ENCODE measurements at regions not wholly inside any gene's neighbourhood (a gene's known extent, or its start where the extent isn't known, plus 50 kb on each side); places are given as distances from the start of the nearest gene placed in this dataset.

DNA sequence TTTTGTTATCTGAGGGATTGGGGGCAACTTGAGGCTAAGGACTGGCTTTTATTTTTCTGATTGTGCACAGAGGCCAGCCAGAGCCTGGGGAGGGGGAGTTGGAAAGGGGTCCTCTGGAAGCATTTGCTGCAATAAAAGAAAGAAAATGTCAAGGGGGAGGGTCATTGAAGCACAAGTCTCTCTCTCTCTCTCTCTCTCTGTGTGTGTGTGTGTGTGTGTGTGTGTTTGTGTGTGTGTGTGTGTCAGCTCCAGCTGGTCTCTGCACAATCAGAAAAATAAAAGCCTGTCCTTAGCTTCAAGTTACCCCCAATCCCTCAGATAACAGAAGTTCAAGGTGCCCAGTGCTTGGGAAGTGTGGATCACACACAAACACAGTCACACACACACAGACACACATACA is 52.1 kb upstream of the CCDC174 start:
- no peak overlapping the region for H3K27ac ChIP-seq (ENCODE audit: insufficient read depth in 1 of 2, low read depth in 1 of 2, low read length in 2 of 2, poor library complexity in 1 of 2, severe bottlenecking in 2 of 2)
- no peaks in the 10 kb centered on the region for H3K36me3 ChIP-seq (ENCODE audit: control insufficient read depth in 4 of 4, insufficient read depth in 4 of 4, low read length in 3 of 4)
- no peak for DNase-seq
- H3K9me3 ChIP-seq (ENCODE audit: control extremely low read depth in 1 of 5, control insufficient read depth in 4 of 5, insufficient read depth in 2 of 5, low read depth in 1 of 5, low read length in 4 of 5) = peaks cover 0 to 7% (median 0%) of the 10 kb centered on the region in 5 experiments
- POLR2A ChIA-PET = no interaction called here
- H3K4me3 ChIP-seq (ENCODE audit: control insufficient read depth in 1 of 7, extremely low read depth in 1 of 7, insufficient read depth in 4 of 7, low read depth in 2 of 7, low read length in 6 of 7) = no peak overlapping the region
- peaks cover 0 to 9% (median 4%) of the 10 kb centered on the region in 4 experiments for H3K4me1 ChIP-seq (ENCODE audit: control extremely low read depth in 1 of 4, control insufficient read depth in 4 of 4, insufficient read depth in 4 of 4, low read length in 3 of 4)
- H3K27me3 ChIP-seq (replicated peaks in 2 of 5; ENCODE audit: control insufficient read depth in 4 of 5, insufficient read depth in 5 of 5, low read length in 4 of 5) = peaks cover 4 to 91% (median 30%) of the 10 kb centered on the region in 5 experiments
- CTCF ChIA-PET = interaction anchor here (0.9 kb wide), 1 partner anchor 10 kb away, joined by 5 read pairs; no protein-coding TSS in a partner anchor

GRCh38 chr3:14600075-14600474 is 51.5 kb upstream of the CCDC174 start:
- ChIA-PET POLR2A (no interaction called here), CTCF (interaction anchor here (0.9 to 1.8 kb wide), 2 partner anchors 8 to 9 kb away, joined by 3 to 5 read pairs; no protein-coding TSS in a partner anchor)
- Histone ChIP-seq H3K27me3 (replicated peaks in 2 of 5; ENCODE audit: control insufficient read depth in 4 of 5, insufficient read depth in 5 of 5, low read length in 4 of 5) (peaks cover 8 to 93% (median 34%) of the 10 kb centered on the region in 5 experiments), H3K9me3 (ENCODE audit: control extremely low read depth in 1 of 5, control insufficient read depth in 4 of 5, insufficient read depth in 2 of 5, low read depth in 1 of 5, low read length in 4 of 5) (peaks cover 0 to 7% (median 0%) of the 10 kb centered on the region in 5 experiments), H3K36me3 (ENCODE audit: control insufficient read depth in 4 of 4, insufficient read depth in 4 of 4, low read length in 3 of 4) (no peaks in the 10 kb centered on the region), H3K4me3 (ENCODE audit: control insufficient read depth in 1 of 7, extremely low read depth in 1 of 7, insufficient read depth in 4 of 7, low read depth in 2 of 7, low read length in 6 of 7) (no peak overlapping the region), H3K4me1 (ENCODE audit: control extremely low read depth in 1 of 4, control insufficient read depth in 4 of 4, insufficient read depth in 4 of 4, low read length in 3 of 4) (peaks cover 0 to 9% (median 4%) of the 10 kb centered on the region in 4 experiments), H3K27ac (ENCODE audit: insufficient read depth in 1 of 2, low read depth in 1 of 2, low read length in 2 of 2, poor library complexity in 1 of 2, severe bottlenecking in 2 of 2) (no peak overlapping the region)
- 100% methylated on average over 3 of the region's 4 CpGs for WGBS (ENCODE audit: insufficient coverage)
- no peak for DNase-seq

- ChIA-PET CTCF (interaction anchor here (1.8 kb wide), 1 partner anchor 9 kb away, joined by 3 read pairs; no protein-coding TSS in a partner anchor), POLR2A (no interaction called here)
- Histone ChIP-seq H3K27ac (ENCODE audit: insufficient read depth in 1 of 2, low read depth in 1 of 2, low read length in 2 of 2, poor library complexity in 1 of 2, severe bottlenecking in 2 of 2) (no peak overlapping the region), H3K4me3 (ENCODE audit: control insufficient read depth in 1 of 7, extremely low read depth in 1 of 7, insufficient read depth in 4 of 7, low read depth in 2 of 7, low read length in 6 of 7) (no peak overlapping the region), H3K27me3 (replicated peaks in 2 of 5; ENCODE audit: control insufficient read depth in 4 of 5, insufficient read depth in 5 of 5, low read length in 4 of 5) (peaks cover 8 to 96% (median 42%) of the 10 kb centered on the region in 5 experiments), H3K9me3 (ENCODE audit: control extremely low read depth in 1 of 5, control insufficient read depth in 4 of 5, insufficient read depth in 2 of 5, low read depth in 1 of 5, low read length in 4 of 5) (peaks cover 0 to 7% (median 0%) of the 10 kb centered on the region in 5 experiments), H3K36me3 (ENCODE audit: control insufficient read depth in 4 of 4, insufficient read depth in 4 of 4, low read length in 3 of 4) (no peaks in the 10 kb centered on the region), H3K4me1 (ENCODE audit: control extremely low read depth in 1 of 4, control insufficient read depth in 4 of 4, insufficient read depth in 4 of 4, low read length in 3 of 4) (peaks cover 0 to 7% (median 3%) of the 10 kb centered on the region in 4 experiments)
- WGBS (ENCODE audit: insufficient coverage) = 64% methylated on average over 7 of the region's 10 CpGs
- no peak for DNase-seq
These were observed 50.5 kb upstream of the CCDC174 start for GRCh38 chr3:14600856-14601610.

DNA sequence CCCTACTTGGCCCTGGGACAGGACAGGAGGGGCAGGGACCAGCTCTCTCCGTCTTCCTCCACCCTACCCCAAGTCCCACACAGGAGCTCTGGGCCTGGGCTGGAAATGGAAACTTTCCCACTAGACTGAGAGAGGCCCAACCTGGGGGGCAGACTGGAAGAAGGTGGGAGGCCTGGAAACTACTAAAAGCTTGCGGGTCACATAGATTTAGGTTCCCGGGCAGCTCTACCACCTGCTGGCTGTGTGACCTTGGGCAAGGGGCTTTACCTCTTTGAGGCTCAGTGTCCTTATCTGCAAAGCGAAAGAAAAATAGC is 49.9 kb upstream of the CCDC174 start:
- Histone ChIP-seq H3K27ac (ENCODE audit: insufficient read depth in 1 of 2, low read depth in 1 of 2, low read length in 2 of 2, poor library complexity in 1 of 2, severe bottlenecking in 2 of 2) (no peak overlapping the region), H3K36me3 (ENCODE audit: control insufficient read depth in 4 of 4, insufficient read depth in 4 of 4, low read length in 3 of 4) (no peaks in the 10 kb centered on the region), H3K9me3 (ENCODE audit: control extremely low read depth in 1 of 5, control insufficient read depth in 4 of 5, insufficient read depth in 2 of 5, low read depth in 1 of 5, low read length in 4 of 5) (peaks cover 0 to 7% (median 0%) of the 10 kb centered on the region in 5 experiments), H3K4me3 (ENCODE audit: control insufficient read depth in 1 of 7, extremely low read depth in 1 of 7, insufficient read depth in 4 of 7, low read depth in 2 of 7, low read length in 6 of 7) (no peak overlapping the region), H3K27me3 (replicated peaks in 2 of 5; ENCODE audit: control insufficient read depth in 4 of 5, insufficient read depth in 5 of 5, low read length in 4 of 5) (peaks cover 12 to 99% (median 42%) of the 10 kb centered on the region in 5 experiments), H3K4me1 (ENCODE audit: control extremely low read depth in 1 of 4, control insufficient read depth in 4 of 4, insufficient read depth in 4 of 4, low read length in 3 of 4) (peaks cover 0 to 7% (median 3%) of the 10 kb centered on the region in 4 experiments)
- CTCF ChIA-PET = interaction anchor here (1.8 kb wide), 1 partner anchor 10 kb away, joined by 3 read pairs; no protein-coding TSS in a partner anchor
- no peak for DNase-seq
- 55% methylated on average over 3 of the region's 4 CpGs for WGBS (ENCODE audit: insufficient coverage)
- POLR2A ChIA-PET = no interaction called here
